ENCODE measurements at regions not wholly inside any gene's neighbourhood (a gene's known extent, or its start where the extent isn't known, plus 50 kb on each side); places are given as distances from the start of the nearest gene placed in this dataset.

- no peak overlapping the region for H3K27ac ChIP-seq (ENCODE audit: low read depth in 2 of 2, low read length in 1 of 2)
- no peaks in the 10 kb centered on the region for H4K20me1 ChIP-seq (ENCODE audit: insufficient read depth)
- H3K4me1 ChIP-seq (ENCODE audit: control insufficient read depth in 1 of 2, insufficient read depth in 2 of 2, low read depth in 1 of 2, low read length in 1 of 2), result no peaks in the 10 kb centered on the region
- ChIA-PET POLR2A (no interaction called here), CTCF (no interaction called here)
- no peaks in the 10 kb centered on the region for H3K36me3 ChIP-seq (replicated peaks in 1 of 2; ENCODE audit: control insufficient read depth in 1 of 2, insufficient read depth in 2 of 2, low read length in 1 of 2)
- H3K9ac ChIP-seq, result no peak overlapping the region
- no peak overlapping the region for H2AFZ ChIP-seq (ENCODE audit: low read depth)
- no peaks in the 10 kb centered on the region for H3K79me2 ChIP-seq (ENCODE audit: insufficient read depth)
- no peaks in the 10 kb centered on the region for H3K9me3 ChIP-seq
- WGBS (ENCODE audit: low lambda C conversion rate), result 0% methylated on average over 4 of the region's 4 CpGs
- no peaks in the 10 kb centered on the region for H3K9me2 ChIP-seq
- TF ChIP-seq NFIC (IDR thresholded peaks at IDR 0.05; ENCODE audit: borderline replicate concordance) (no peak), RXRA (IDR thresholded peaks at IDR 0.05; ENCODE audit: borderline replicate concordance, low read depth) (no peak), PBX3 (IDR thresholded peaks at IDR 0.05) (no peak), YY1 (IDR thresholded peaks at IDR 0.05; ENCODE audit: low read depth) (no peak), FOSL2 (IDR thresholded peaks at IDR 0.05; ENCODE audit: borderline replicate concordance, low read depth) (no peak), GABPA (IDR thresholded peaks at IDR 0.05; ENCODE audit: low read depth) (no peak), RAD21 (IDR thresholded peaks at IDR 0.05; ENCODE audit: low read length) (no peak), GATA2 (CRISPR knock-in tag; IDR thresholded peaks at IDR 0.05) (no peak), ELF1 (IDR thresholded peaks at IDR 0.05) (no peak), POLR2AphosphoS5 (IDR thresholded peaks at IDR 0.05; ENCODE audit: low read depth, low read length) (no peak), FOXJ3 (CRISPR knock-in tag; IDR thresholded peaks at IDR 0.05) (no peak), USF2 (IDR thresholded peaks at IDR 0.05; ENCODE audit: borderline replicate concordance, low read depth, low read length) (no peak), ZBTB33 (IDR thresholded peaks at IDR 0.05; ENCODE audit: borderline replicate concordance, low read depth) (no peak), TCF12 (IDR thresholded peaks at IDR 0.05) (no peak), CHD2 (IDR thresholded peaks at IDR 0.05; ENCODE audit: low read length, partially characterized antibody) (no peak), SMC3 (IDR thresholded peaks at IDR 0.05; ENCODE audit: low read depth, low read length) (no peak), RCOR1 (IDR thresholded peaks at IDR 0.05; ENCODE audit: low read length) (no peak)
- DNase-seq, result no peak
- no peak overlapping the region for H3K4me3 ChIP-seq (ENCODE audit: low read depth in 2 of 2, low read length in 1 of 2)
- no peaks in the 10 kb centered on the region for H3F3A ChIP-seq (replicated peaks; ENCODE audit: insufficient read depth)
- no peaks in the 10 kb centered on the region for H3K27me3 ChIP-seq (ENCODE audit: insufficient read depth)
- no peak overlapping the region for H3K4me2 ChIP-seq
Observed at GRCh38 chr4:12778706-12779105, 705.4 kb downstream of the RAB28 start.

- WGBS (ENCODE audit: low lambda C conversion rate), result 12% methylated on average over 5 of the region's 5 CpGs
- H3K27ac ChIP-seq (ENCODE audit: low read depth in 2 of 2, low read length in 1 of 2), result no peak overlapping the region
- H3K9ac ChIP-seq, result no peak overlapping the region
- no peaks in the 10 kb centered on the region for H3F3A ChIP-seq (replicated peaks; ENCODE audit: insufficient read depth)
- no peaks in the 10 kb centered on the region for H3K4me1 ChIP-seq (ENCODE audit: control insufficient read depth in 1 of 2, insufficient read depth in 2 of 2, low read depth in 1 of 2, low read length in 1 of 2)
- H3K36me3 ChIP-seq (replicated peaks in 1 of 2; ENCODE audit: control insufficient read depth in 1 of 2, insufficient read depth in 2 of 2, low read length in 1 of 2), result no peaks in the 10 kb centered on the region
- CTCF ChIA-PET, result no interaction called here
- H3K27me3 ChIP-seq (ENCODE audit: insufficient read depth), result no peaks in the 10 kb centered on the region
- no peak overlapping the region for H3K4me2 ChIP-seq
- H2AFZ ChIP-seq (ENCODE audit: low read depth), result no peak overlapping the region
- H3K9me3 ChIP-seq, result no peaks in the 10 kb centered on the region
- DNase-seq, result no peak
- H3K9me2 ChIP-seq, result no peaks in the 10 kb centered on the region
- H3K79me2 ChIP-seq (ENCODE audit: insufficient read depth), result no peaks in the 10 kb centered on the region
- no peaks in the 10 kb centered on the region for H4K20me1 ChIP-seq (ENCODE audit: insufficient read depth)
- H3K4me3 ChIP-seq (ENCODE audit: low read depth in 2 of 2, low read length in 1 of 2), result no peak overlapping the region
- POLR2A ChIA-PET, result no interaction called here
- TF ChIP-seq USF2 (IDR thresholded peaks at IDR 0.05; ENCODE audit: borderline replicate concordance, low read depth, low read length) (no peak), NFIC (IDR thresholded peaks at IDR 0.05; ENCODE audit: borderline replicate concordance) (no peak), TEAD4 (IDR thresholded peaks at IDR 0.05; ENCODE audit: borderline replicate concordance, insufficient read depth) (no peak), RCOR1 (IDR thresholded peaks at IDR 0.05; ENCODE audit: low read length) (no peak), MXI1 (IDR thresholded peaks at IDR 0.05; ENCODE audit: low read depth, low read length) (no peak), IRF3 (IDR thresholded peaks at IDR 0.05; ENCODE audit: low read depth, low read length) (no peak), ELF1 (IDR thresholded peaks at IDR 0.05) (no peak), POLR2AphosphoS5 (IDR thresholded peaks at IDR 0.05; ENCODE audit: low read depth, low read length) (no peak), EP300 (IDR thresholded peaks at IDR 0.05; ENCODE audit: borderline replicate concordance in 1 of 2, low read depth in 1 of 2, low read length in 1 of 2) (no peak)
Observed at GRCh38 chr4:12778191-12778590, 705.9 kb downstream of the RAB28 start.
